ENCODE measurements at regions not wholly inside any gene's neighbourhood (a gene's known extent, or its start where the extent isn't known, plus 50 kb on each side); places are given as distances from the start of the nearest gene placed in this dataset.
"Not testable (repeated sequence)": the region's sequence is repeated elsewhere in the genome, so short reads cannot be mapped to it uniquely, and the experiment has no call there.

DNA sequence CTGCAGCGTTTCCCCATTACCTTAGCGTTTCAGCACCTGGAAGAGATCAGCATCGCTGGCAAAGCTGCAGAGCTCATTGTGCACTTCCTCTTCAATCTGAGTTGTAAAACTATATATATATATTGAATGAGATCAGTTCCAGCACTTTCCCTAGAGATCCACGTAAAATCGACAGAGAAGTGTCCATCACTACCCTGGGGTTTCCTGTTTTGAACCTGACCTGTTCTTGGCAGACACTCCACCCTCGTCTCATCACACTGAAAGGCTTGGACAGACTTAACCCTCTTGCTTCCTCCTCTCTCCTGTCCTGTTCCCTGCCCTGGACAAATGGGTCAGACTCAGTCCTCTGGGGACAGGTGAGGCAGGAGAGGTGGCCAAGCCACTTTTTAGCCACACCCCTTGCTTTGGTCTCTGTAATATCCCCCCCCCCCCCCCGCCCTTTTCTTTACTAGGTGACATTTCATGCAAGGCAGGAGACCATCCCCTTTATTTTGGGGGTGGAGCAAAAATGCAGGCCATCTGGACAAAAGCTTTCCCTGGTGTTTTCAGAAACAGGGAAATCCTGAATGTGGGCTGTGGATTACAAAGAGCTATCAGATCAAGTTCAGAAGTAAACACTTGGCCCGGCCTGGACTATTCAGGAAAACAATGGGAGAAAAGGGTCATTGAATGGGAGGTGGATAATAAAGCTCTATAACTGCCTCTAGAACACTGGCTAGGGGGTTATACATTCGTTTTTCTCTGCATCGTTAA is 83.7 kb upstream of the KDM7A start:
- no peak overlapping the region for H3K4me3 ChIP-seq (ENCODE audit: low read depth, low read length)
- TF ChIP-seq, protein P1, sequence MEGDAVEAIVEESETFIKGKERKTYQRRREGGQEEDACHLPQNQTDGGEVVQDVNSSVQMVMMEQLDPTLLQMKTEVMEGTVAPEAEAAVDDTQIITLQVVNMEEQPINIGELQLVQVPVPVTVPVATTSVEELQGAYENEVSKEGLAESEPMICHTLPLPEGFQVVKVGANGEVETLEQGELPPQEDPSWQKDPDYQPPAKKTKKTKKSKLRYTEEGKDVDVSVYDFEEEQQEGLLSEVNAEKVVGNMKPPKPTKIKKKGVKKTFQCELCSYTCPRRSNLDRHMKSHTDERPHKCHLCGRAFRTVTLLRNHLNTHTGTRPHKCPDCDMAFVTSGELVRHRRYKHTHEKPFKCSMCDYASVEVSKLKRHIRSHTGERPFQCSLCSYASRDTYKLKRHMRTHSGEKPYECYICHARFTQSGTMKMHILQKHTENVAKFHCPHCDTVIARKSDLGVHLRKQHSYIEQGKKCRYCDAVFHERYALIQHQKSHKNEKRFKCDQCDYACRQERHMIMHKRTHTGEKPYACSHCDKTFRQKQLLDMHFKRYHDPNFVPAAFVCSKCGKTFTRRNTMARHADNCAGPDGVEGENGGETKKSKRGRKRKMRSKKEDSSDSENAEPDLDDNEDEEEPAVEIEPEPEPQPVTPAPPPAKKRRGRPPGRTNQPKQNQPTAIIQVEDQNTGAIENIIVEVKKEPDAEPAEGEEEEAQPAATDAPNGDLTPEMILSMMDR (conservative IDR thresholded peaks at IDR 0.05; ENCODE audit: low read depth, low read length): no peak

DNA sequence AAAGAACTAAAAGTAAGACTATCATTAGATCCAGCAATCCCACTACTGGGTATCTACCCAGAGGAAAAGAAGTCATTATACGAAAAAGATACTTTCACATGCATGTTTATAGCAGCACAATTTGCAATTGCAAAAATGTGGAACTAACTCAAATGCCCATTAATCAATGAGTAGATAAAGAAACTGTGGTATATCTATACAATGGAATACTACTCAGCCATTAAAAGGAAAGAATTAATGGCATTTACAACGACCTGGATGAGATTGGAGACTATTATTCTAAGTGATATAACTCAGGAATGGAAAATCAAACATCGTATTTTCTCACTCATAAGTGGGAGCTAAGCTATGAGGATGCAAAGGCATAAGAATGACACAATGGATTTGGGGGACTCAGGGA is 80.5 kb upstream of the KDM7A start:
- H3K4me3 ChIP-seq (ENCODE audit: low read depth, low read length); DNase-seq (ENCODE audit: low read depth): not testable (repeated sequence)

More for the DNA sequence above, 83.7 kb upstream of the KDM7A start:
- no peak for DNase-seq (ENCODE audit: low read depth)

DNA sequence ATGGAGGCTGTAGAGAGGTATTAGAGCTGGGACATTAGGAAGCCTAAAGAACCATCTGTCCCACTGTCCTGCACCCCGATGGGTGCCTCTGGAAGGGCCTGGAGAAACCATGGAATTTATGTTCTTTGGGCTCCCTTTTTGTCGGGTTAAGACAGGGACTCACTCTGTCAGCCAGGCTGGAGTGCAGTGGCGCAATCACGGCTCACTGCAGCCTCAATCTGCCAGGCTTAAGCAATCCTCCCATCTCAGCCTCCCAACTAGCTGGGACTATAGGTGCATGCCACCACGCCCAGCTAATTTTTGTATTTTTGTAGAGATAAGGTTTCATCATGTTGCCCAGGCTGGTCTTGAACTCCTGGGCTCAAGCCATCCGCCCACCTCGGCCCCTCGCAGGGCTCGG is 78.2 kb upstream of the KDM7A start:
- not testable (repeated sequence) for H3K4me3 ChIP-seq (ENCODE audit: low read depth, low read length); DNase-seq (ENCODE audit: low read depth)

DNA sequence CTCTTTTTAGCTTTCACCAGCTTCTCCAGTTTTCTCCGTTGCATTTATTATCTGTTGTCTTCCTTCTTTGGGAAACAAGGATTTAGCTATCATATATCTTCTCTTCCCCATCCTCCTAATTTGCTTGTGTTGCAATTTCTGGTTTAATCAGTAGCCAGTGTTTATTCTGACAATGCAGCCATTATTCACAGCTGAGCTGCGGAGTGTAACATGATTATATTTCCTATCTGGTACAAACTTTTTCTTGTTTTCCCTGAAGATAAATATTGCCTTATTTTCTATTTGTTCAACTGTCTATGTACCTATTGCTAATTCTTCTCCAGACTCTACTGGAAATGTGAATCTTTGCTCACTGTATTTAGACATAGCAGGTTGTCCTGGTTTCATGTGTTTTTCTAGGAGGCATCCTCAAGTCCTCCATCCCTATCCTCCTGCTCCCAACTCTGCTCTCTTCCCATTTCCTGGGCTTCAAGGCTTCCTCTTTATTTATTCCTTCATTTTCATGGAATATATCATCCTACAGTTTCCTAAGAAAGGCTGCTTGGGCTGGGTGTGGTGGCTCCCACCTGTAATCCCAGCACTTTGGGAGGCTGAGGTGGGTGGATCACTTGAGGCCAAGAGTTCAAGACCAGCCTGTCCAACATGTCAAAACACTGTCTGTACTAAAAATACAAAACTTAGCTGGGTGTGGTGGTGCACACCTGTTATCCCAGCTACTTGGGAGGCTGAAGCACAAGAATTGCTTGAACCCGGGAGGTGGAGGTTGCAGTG is 72.4 kb upstream of the KDM7A start:
- H3K4me3 ChIP-seq (ENCODE audit: low read depth, low read length): no peak overlapping the region
- TF ChIP-seq, protein P1 (conservative IDR thresholded peaks at IDR 0.05; ENCODE audit: low read depth, low read length): no peak
- peak; percentile 37 for DNase-seq (ENCODE audit: low read depth)

DNA sequence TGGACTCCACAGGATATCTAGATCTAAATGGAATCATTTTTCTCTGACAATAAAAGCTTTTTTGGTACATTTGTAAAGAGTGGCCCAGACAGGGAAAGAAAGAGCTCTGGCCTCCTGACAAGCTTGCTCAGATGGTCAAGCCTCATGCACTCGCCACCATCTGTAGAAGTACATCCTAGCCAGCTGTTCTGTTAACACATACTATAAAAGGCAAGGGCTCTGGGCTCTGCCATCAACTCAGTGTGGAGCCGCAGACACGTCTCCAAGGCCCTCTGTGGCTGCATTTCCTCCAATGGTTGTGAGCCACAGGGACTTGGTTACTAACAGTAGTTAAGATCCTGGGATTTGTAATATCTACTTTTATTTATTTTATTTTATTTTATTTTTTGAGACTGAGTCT is 70.8 kb upstream of the KDM7A start:
- H3K4me3 ChIP-seq (ENCODE audit: low read depth, low read length): no peak overlapping the region
- no peak for DNase-seq (ENCODE audit: low read depth)
- TF ChIP-seq, protein P1 (conservative IDR thresholded peaks at IDR 0.05; ENCODE audit: low read depth, low read length): no peak

DNA sequence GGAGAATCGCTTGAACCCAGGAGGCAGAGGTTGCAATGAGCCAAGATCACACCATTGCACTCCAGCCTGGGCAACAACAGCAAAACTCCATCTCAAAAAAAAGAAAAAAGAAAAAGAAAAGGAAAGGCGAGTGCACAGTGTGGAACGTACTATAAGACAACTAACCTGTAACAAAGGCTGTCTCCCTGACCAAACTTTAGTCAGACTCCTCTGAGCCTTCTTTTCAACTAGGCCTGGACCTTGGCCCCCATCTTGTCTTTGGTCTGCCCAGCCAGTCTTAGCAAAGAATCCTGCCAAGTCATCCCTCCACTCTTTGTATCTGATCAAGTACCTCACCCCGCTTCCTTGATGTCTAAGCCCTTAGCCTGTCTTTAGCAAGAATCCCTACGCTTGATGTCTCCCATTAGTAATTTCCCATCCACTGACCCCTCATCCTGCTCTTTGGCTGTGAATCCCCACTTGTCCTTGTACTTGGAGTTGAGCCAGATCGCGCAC is 68.9 kb upstream of the KDM7A start:
- TF ChIP-seq, protein P1 (conservative IDR thresholded peaks at IDR 0.05; ENCODE audit: low read depth, low read length): no peak
- no peak overlapping the region for H3K4me3 ChIP-seq (ENCODE audit: low read depth, low read length)
- DNase-seq (ENCODE audit: low read depth): no peak

DNA sequence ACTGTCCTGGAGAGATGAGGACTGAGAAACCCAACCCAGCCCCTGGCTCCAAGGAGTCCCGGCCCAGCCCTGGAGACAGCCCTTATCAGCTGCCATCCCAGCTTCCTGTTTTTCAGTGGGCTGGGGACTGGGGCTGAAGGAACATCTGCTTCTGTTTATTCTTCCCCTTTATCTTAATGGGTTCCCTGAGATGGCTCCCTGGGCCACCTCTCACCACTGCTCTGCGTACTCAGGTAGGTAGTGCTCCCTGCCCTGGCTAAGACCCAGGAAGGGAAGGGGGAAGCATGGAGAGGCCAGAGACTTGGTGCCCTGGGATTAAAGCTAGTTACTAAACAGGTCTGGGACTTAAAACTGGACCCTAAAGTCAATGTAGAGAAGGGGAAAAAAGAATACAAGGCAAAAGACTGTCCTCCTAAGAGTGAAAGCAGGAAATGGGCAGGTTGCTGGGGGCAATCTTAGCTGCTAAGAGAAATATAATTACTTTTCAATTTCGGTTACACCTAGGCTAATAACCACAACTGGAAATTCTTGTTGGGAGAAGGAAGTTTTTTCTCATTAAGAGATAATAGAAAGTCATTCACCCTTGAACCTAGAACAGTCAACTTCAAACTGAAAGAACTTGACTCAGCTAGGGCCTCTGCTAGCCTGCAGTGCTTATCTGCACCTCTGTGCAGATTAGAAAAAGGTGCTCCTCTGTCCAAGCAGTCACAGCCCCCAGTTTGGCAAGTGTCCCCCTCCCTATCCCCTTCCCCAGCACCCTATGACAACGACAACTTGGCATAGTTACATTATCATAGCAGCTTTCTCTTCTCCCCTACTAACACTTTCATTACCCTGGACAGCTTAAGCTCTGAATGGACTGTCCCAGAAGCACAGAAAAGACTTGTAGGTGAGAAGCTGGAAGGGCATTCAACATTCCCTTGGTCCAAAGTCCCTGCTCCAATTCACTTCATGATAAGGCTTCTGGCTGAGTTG is 65.6 kb upstream of the KDM7A start:
- no peak overlapping the region for H3K4me3 ChIP-seq (ENCODE audit: low read depth, low read length)
- TF ChIP-seq, protein P1 (conservative IDR thresholded peaks at IDR 0.05; ENCODE audit: low read depth, low read length): no peak
- DNase-seq (ENCODE audit: low read depth): no peak
